Neural cell (in vitro differentiated cells): ENCODE measurements at regions not wholly inside any gene's neighbourhood (a gene's known extent, or its start where the extent isn't known, plus 50 kb on each side); places are given as distances from the start of the nearest gene placed in this dataset.

Source experiments
- H2AFZ ChIP-seq: fragments of 200-600, 300-800 bp; sonication (generic), shearing (Covaris generic); 2 replicates; pipeline ENCODE4 v1.6.0; 2014; ENCODE audit warnings: low read depth, mild to moderate bottlenecking, antibody characterized with exemption, low read length, moderate library complexity
- H3F3A ChIP-seq: fragments of 200-600 bp; shearing (Covaris generic); 2 replicates; pipeline ENCODE4 v1.6.1; 2016; ENCODE audit warnings: mild to moderate bottlenecking, moderate library complexity, mixed read lengths, antibody characterized with exemption, low read length; ENCODE audit not compliant: insufficient read depth, poor library complexity, severe bottlenecking
- H3K27ac ChIP-seq: fragments of 200-600, 300-800 bp; sonication (generic), shearing (Covaris generic); 2 replicates; pipeline ENCODE4 v1.5.1; 2014; ENCODE audit warnings: mild to moderate bottlenecking, low read length, moderate library complexity
- H3K27me3 ChIP-seq: fragments of 300-800, 200-600 bp; sonication (generic), shearing (Covaris generic); 2 replicates; pipeline ENCODE4 v1.6.0; 2014; ENCODE audit warnings: mild to moderate bottlenecking, low read depth, low read length, moderate library complexity; ENCODE audit not compliant: insufficient read depth
- H3K36me3 ChIP-seq: fragments of 300-800, 200-600 bp; sonication (generic), shearing (Covaris generic); 2 replicates; pipeline ENCODE4 v1.5.1; 2014; ENCODE audit warnings: mild to moderate bottlenecking, antibody characterized with exemption, low read length, moderate library complexity; ENCODE audit not compliant: insufficient read depth
- H3K4me2 ChIP-seq: fragments of 300-800, 200-600 bp; sonication (generic), shearing (Covaris generic); 2 replicates; pipeline ENCODE4 v1.6.0; 2014; ENCODE audit warnings: mild to moderate bottlenecking, low read length
- H3K4me3 ChIP-seq: fragments of 300-800, 200-600 bp; sonication (generic), shearing (Covaris generic); 2 replicates; pipeline ENCODE4 v1.5.1; 2014; ENCODE audit warnings: mild to moderate bottlenecking, low read length, moderate library complexity
- H3K79me2 ChIP-seq: fragments of 200-600 bp; shearing (Covaris generic); replicated peaks from 2 replicates; pipeline ENCODE4 v1.6.0; 2014; ENCODE audit warnings: mild to moderate bottlenecking, low read length, moderate library complexity; ENCODE audit not compliant: insufficient read depth
- H3K9ac ChIP-seq: fragments of 300-800, 200-600 bp; sonication (generic), shearing (Covaris generic); 2 replicates; pipeline ENCODE4 v1.6.1; 2016; ENCODE audit warnings: mild to moderate bottlenecking, low read length, mixed read lengths
- H3K9me2 ChIP-seq: fragments of 200-600 bp; shearing (Covaris generic); 2 replicates; pipeline ENCODE4 v1.6.1; 2016; ENCODE audit warnings: mild to moderate bottlenecking, low read length, mixed read lengths; ENCODE audit not compliant: insufficient read depth
- H3K9me3 ChIP-seq: fragments of 200-600, 300-800 bp; sonication (generic), shearing (Covaris generic); 2 replicates; pipeline ENCODE4 v1.6.1; 2016; ENCODE audit warnings: mild to moderate bottlenecking, mixed run types, low read length, moderate library complexity, mixed read lengths
- H4K20me1 ChIP-seq: fragments of 200-600 bp; shearing (Covaris generic); 2 replicates; pipeline ENCODE4 v1.6.1; 2016; ENCODE audit warnings: mild to moderate bottlenecking, mixed run types; ENCODE audit not compliant: insufficient read depth
- CTCF ChIP-seq: fragments of 450-650 bp; IDR thresholded peaks from 2 replicates; pipeline ENCODE4 v1.5.1; 2014; ENCODE audit warnings: antibody characterized with exemption, mild to moderate bottlenecking, moderate library complexity; ENCODE audit not compliant: poor library complexity, severe bottlenecking
- EP300 ChIP-seq: fragments of 450-650 bp; conservative IDR thresholded peaks from 2 replicates; pipeline ENCODE4 v1.6.1; 2014; ENCODE audit warnings: antibody characterized with exemption, mild to moderate bottlenecking, moderate library complexity; ENCODE audit not compliant: poor library complexity, severe bottlenecking
- EZH2 ChIP-seq: fragments of 200-600, 300-800 bp; shearing (Covaris generic), sonication (generic); IDR thresholded peaks from 2 replicates; pipeline ENCODE4 v1.6.1; 2014; ENCODE audit warnings: antibody characterized with exemption, low read length, borderline replicate concordance, mild to moderate bottlenecking; ENCODE audit not compliant: insufficient read depth, poor library complexity, severe bottlenecking
- MXI1 ChIP-seq: fragments of 450-650 bp; conservative IDR thresholded peaks from 2 replicates; pipeline ENCODE4 v1.6.1; 2014; ENCODE audit warnings: antibody characterized with exemption, mild to moderate bottlenecking; ENCODE audit not compliant: poor library complexity, severe bottlenecking
- POLR2AphosphoS5 ChIP-seq: IDR thresholded peaks from 2 replicates; pipeline ENCODE4 v1.6.1; 2012
- RAD21 ChIP-seq: fragments of 450-650 bp; conservative IDR thresholded peaks from 2 replicates; pipeline ENCODE4 v1.6.1; 2014; ENCODE audit warnings: antibody characterized with exemption, mild to moderate bottlenecking, moderate library complexity
- SMC3 ChIP-seq: fragments of 450-650 bp; conservative IDR thresholded peaks from 2 replicates; pipeline ENCODE4 v1.6.1; 2014; ENCODE audit warnings: antibody characterized with exemption, mild to moderate bottlenecking, moderate library complexity; ENCODE audit not compliant: poor library complexity
- TAF1 ChIP-seq: IDR thresholded peaks from 2 replicates; pipeline ENCODE4 v1.6.1; 2012; ENCODE audit warnings: low read depth
- TF ChIP-seq, protein P1 (sequence below): IDR thresholded peaks from 2 replicates; pipeline ENCODE4 v1.6.1; 2012; ENCODE audit warnings: borderline replicate concordance

GRCh38 chr4:66814277-66814676 is 731.0 kb downstream of the CENPC start:
- Histone ChIP-seq H2AFZ (no peak overlapping the region), H3K27ac (no peak overlapping the region), H3K9me2 (no peaks in the 10 kb centered on the region), H3K4me2 (no peak overlapping the region), H3K79me2 (no peaks in the 10 kb centered on the region), H3K36me3 (no peaks in the 10 kb centered on the region), H4K20me1 (no peaks in the 10 kb centered on the region), H3K4me3 (no peak overlapping the region), H3K9ac (no peak overlapping the region), H3K9me3 (no peaks in the 10 kb centered on the region), H3K27me3 (peaks cover 3% of the 10 kb centered on the region), H3F3A (no peaks in the 10 kb centered on the region)
- TF ChIP-seq TAF1 (no peak), EP300 (peak; percentile 92), CTCF (no peak), POLR2AphosphoS5 (peak; percentile 88), MXI1 (no peak)
- TF ChIP-seq, protein P1, sequence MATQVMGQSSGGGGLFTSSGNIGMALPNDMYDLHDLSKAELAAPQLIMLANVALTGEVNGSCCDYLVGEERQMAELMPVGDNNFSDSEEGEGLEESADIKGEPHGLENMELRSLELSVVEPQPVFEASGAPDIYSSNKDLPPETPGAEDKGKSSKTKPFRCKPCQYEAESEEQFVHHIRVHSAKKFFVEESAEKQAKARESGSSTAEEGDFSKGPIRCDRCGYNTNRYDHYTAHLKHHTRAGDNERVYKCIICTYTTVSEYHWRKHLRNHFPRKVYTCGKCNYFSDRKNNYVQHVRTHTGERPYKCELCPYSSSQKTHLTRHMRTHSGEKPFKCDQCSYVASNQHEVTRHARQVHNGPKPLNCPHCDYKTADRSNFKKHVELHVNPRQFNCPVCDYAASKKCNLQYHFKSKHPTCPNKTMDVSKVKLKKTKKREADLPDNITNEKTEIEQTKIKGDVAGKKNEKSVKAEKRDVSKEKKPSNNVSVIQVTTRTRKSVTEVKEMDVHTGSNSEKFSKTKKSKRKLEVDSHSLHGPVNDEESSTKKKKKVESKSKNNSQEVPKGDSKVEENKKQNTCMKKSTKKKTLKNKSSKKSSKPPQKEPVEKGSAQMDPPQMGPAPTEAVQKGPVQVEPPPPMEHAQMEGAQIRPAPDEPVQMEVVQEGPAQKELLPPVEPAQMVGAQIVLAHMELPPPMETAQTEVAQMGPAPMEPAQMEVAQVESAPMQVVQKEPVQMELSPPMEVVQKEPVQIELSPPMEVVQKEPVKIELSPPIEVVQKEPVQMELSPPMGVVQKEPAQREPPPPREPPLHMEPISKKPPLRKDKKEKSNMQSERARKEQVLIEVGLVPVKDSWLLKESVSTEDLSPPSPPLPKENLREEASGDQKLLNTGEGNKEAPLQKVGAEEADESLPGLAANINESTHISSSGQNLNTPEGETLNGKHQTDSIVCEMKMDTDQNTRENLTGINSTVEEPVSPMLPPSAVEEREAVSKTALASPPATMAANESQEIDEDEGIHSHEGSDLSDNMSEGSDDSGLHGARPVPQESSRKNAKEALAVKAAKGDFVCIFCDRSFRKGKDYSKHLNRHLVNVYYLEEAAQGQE: peak; percentile 32

DNA sequence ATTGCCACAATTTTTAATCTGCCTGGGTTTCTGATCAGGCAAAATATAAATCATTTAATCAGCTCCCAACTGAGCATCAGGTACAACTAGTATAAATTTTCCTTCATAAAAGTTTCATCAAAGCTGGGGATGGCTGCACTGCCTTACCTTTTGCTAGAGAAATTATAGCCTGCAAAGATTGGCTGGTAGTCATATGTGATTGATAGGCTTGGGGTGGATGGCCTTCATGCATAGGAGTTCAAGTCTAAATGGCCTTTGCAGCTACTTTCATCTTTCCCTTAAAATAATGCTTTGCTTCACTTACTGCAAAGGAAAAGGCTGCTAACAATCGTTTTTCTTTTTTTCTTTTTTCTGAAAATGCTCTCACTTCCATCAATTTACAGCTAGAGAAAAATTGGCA is 739.7 kb downstream of the CENPC start:
- Histone ChIP-seq H3K9me3 (no peaks in the 10 kb centered on the region), H3K27ac (no peak overlapping the region), H3K27me3 (no peaks in the 10 kb centered on the region), H3K4me2 (no peak overlapping the region), H3K4me3 (no peak overlapping the region), H2AFZ (no peak overlapping the region), H4K20me1 (no peaks in the 10 kb centered on the region), H3K9me2 (no peaks in the 10 kb centered on the region), H3K36me3 (no peaks in the 10 kb centered on the region), H3K9ac (no peak overlapping the region), H3K79me2 (no peaks in the 10 kb centered on the region), H3F3A (no peaks in the 10 kb centered on the region)
- TF ChIP-seq POLR2AphosphoS5 (no peak), RAD21 (no peak), SMC3 (no peak), CTCF (no peak), TAF1 (no peak), MXI1 (no peak), EZH2 (no peak), EP300 (no peak)
- TF ChIP-seq, protein P1: no peak
